NCI-H2171 treated with DMSO at 0.1 percent for 48 hours (cell line): ENCODE measurements at regions not wholly inside any gene's neighbourhood (a gene's known extent, or its start where the extent isn't known, plus 50 kb on each side); places are given as distances from the start of the nearest gene placed in this dataset.

Source experiments
- DNase-seq: peaks from one replicate; lab custom pipeline; 2025; lab: John Stamatoyannopoulos, UW

DNA sequence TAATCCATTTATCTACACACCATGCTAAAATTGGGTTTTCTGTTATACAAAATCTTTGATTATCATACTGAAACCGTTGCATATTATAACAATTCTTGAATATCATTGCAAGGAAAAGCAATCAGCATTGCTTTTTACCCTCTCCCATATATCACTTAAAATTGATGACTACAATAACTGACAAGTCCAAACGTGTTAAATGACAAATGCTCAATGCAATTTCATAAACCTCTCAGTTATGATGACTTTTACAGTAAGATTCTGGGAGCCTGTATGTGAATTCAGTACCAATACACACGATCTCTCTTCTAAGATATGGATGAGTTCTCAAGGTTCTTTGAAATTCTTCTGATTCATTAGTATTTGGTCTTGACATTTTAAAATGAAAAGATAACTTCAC lies 368.5 kb upstream of the TRIB2 start:
- DNase-seq, result no peak

DNA sequence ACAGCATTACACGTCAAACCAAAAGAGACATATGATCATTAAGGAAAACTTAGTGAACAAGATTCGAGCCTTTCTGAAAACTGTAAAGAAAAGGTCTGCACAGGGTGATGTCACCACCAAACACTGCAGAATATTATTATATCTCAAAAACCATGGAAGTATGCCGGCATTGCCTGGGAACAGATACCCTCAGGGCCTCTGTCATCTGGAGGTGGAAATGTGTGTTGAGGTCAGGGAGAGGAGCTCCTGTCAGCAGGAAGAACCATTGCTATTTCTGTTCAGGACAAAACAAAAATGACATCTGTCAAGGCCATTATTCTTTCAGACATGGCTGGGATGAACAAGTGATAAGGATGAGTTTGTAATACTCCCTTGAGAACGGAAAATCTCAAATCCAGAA lies 365.9 kb upstream of the TRIB2 start:
- no peak for DNase-seq

DNA sequence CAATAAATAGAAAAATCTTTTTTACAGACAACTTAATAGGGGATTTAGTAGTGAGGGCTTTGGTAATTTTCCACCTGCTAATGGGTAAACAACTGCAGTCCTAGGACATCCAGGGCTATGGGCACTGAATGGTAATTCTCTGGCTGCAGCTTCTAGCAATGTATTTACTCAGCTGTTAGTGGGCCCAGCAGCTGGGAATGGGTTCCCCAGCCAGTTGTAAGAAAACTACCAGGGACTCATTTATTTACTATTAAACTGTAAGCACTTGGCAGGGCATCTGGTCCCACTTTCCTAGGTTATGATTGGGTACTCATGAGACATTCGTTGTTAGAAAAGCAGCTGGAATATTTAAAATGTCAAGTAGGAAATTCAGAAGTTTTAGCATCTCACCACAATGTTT lies 363.8 kb upstream of the TRIB2 start:
- peak; percentile 40 for DNase-seq

DNA sequence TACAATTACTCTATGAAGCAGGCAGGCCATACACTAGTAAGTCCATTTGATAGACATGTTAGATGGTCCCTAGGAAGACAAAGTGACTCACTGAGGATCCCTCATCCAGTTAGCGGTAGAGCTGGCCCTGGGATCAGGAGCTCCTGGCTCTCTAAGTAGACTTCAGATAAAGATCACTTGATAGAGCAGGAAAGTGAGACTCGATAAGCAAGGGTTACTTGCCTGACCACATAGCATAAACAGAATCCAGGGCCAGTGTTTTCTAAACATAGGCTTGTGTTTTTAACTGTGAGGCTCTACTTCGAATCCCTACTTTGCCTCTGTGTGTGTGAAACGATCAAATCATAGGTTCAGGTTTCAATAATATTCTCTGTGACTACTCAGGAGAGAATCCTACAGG lies 355.2 kb upstream of the TRIB2 start:
- DNase-seq, result no peak

DNA sequence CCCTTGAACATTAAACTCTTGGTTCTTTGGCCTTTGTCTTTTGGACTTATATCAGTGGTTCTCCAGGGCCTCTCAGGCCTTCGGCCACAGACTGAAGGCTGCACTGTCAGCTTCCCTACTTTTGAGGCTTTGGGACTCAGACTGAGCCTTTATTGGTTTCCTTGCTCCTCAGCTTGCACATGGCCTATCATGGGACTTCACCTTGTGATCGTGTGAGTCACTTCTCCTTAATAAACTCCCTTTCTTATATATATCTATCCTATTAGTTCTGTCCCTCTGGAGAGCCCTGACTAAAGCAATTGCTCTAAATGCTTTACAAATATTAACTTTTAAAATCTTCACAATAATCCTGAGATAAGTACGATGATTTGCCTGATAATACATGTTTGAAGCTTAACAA lies 353.6 kb upstream of the TRIB2 start:
- no peak for DNase-seq

DNA sequence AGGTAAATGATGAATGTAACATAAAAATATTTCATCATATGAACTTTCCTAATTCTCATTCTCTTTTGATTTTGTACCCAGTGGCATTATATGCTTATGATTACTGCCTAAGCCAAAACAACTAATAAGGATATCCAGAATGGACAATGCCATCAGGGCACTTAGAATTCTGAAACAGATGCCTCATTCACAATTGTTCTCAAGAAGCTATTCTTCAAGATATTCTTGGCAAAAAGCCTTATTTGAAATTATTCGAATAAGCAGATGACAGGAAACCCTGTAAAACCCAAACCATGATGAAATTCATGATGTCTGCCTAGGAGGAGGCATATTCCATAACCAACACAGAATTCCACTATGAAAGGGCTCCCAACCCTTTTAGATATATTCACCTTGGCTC lies 353.2 kb upstream of the TRIB2 start:
- DNase-seq, result no peak

DNA sequence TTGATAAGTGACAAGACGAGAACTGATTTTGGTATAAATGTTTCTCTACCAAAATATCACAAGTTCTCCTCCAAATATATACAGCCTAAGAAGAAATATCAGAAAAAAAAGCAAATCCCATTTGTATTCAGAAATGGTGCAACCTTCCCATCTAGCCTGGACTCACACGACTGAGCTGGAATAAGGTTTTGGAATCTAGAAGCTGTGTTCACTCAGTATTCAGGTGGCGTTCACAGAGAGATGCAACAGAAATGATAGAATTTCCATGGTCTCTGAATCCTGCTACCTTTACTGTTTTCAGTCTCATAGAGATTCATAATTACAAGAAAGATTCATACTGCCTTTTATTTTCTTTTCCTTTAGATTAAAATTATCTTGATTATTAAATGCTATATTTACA lies 347.2 kb upstream of the TRIB2 start:
- no peak for DNase-seq

DNA sequence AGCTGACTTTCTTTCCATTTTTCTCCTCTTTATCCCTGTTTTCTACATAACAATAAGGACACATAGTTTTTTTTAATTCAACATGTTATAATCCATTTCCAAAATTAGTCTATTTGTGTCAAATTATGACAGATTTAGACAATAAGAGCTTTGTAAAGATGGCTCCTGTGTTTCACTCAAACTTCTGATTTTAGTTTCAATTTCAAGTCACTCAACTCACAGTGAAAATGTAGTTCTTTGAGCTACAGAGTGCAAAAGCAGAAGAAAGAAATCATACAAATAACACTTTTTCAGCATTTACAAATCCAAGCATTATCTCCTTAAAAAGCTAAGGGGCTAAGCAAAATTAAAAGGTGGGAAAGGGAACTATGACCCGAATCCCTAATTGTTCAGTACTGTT lies 340.7 kb upstream of the TRIB2 start:
- no peak for DNase-seq

DNA sequence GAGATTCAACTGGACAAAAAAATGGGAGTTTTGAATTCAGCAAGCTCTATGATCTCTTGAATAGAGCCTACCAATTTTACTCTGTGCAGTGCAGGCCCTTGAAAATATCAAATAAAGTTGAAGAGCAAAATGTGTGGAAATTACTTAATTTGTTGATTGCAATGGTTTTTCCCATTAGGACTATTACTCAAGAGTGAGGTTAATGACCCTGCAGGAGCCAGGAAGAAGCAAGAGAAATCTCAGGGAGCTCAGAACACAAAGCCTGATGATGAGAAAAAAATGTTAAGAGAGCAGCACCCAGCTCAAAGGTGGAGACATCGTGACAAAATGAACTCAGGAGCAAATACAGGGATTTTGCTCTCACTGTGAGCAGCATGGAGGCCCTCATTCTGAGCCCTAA lies 337.6 kb upstream of the TRIB2 start:
- DNase-seq, result no peak

DNA sequence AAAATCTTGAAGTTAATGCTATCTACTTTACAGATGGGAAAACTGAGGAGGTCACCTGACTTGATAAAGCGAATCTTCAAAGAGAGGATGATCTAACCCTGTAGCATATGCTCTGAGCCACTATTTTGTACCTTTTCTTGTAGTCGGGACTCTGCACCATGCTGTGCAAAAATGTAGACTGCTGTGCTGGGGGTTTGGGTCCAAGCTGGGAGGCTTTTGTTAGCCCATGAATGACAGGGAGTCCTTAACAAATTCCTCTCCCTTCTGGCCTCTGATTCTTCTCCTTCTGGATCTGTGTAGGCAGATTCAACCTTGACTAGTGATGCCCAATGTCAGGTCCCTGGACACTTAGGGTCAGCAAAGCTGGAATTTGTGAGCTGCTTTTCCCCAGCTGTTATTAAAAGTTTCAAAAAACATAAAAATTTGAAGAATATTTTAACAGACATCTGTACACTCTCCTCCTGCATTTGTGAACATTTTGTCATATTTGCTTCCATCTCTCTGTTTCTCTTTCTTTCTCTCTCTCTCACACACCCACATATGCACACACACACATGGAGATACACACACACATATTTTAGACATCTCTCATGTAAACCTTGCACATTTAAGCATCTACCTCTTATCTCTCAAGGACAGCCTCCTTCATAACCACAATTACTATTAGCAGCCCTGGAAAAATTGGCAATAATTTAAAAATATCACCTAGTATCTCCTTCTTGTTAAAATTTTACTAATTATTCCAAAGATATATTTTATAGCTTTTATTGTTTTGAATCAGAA lies 335.0 kb upstream of the TRIB2 start:
- DNase-seq, result no peak

DNA sequence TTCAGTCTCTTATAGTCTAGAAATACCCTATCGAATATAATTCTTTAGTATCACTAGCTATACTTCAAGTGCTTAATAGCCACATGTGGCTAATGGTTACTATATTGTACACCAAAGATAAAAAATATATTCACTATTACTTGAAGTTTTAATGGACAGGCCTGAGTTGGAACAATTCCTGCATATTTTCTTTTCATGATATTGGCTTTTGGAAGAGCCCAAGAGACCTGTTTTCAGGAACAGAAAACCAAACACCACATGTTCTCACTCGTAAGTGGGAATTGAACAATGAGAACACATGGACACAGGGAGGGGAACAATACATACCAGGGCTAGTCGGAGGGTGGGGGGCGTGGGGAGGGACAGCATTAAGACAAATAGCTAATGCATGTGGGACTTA lies 334.4 kb upstream of the TRIB2 start:
- DNase-seq, result no peak

DNA sequence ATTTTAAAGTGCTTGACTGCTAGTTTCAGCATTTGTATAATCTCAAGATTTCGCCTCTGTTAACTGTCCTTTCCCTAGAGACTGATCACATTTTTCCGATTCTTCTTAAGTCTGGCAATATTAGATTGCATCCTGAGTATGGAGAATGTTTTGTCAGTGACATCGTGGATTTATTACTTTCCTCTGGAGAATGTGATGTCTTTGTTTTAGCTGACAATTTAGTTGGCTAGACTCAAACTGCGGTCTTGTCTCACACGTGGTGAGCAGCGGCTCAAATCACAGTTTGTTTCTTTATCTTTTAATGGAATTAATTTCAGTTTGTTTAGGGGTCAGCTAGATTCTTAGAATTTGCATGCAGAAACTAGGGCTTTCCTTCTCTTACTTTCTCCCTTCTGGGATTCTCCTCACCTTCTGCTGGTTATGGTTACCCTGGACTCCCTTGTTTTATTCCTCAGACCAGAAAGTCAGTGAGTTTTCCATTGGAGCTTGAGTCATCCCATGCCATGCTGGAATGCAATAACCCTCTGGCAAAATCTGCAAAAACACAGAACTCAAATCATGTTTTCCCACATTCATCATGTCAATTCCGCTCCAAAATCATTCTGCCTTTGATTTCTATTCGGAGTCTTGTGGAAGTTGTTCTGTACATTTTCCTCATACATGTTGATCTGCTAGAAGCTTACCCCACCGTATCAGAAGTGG lies 327.2 kb upstream of the TRIB2 start:
- no peak for DNase-seq

DNA sequence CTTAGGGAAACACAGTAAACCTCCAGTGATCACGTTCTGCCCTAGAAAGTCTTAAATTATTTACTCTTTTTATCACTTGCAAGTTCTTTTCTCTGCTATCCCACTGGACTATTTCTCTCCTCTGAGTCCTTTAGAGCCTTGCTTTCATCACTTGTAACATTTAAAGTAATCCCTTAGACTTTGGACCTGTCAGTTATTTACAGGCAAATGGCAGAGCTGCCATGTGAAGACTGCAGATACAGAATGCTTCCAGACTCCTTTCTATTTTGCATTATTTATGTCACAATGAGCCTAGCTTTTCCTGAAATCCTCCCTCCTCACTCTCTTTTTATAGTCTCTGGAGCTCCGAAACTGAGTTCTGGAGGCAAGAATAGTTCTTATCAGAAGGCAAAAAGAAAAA lies 325.6 kb upstream of the TRIB2 start:
- DNase-seq, result no peak

DNA sequence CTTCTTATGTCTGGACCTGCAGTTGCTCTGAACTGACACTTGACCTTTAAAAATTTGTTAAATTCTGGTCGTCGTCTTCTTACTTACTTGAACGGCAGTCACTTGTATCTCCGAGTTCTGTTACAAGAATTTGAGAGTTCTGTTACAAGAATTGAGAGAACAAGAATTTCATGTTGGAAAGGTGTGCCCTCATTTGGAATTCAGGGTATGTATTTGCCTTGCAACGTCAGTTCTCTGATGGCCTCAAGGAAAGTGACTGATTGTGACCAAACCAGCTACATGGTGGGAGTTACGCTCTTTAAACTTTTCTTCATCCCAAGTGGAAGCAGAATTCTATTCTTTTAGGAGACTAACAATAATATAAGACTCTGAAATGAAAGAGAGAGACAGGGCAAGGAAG lies 320.0 kb upstream of the TRIB2 start:
- no peak for DNase-seq

DNA sequence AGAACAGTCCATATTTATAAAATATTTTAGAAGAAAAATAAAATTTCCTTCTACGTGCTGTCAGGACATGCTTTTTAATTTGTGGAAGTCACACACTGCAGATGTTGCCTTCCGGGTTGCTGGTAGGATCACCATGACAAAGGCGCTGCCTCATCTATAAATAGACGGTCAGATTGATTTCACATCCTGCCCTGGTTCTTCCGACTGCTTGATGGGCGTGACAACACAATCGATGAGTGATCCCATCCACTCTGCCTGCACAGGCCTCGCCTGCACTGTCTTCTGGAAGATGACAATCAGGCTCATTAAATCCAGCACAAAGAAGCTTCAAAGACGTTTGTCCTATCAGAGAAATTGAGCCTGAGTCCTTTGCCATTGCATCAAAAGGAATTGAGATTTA lies 318.9 kb upstream of the TRIB2 start:
- DNase-seq, result peak; percentile 78

DNA sequence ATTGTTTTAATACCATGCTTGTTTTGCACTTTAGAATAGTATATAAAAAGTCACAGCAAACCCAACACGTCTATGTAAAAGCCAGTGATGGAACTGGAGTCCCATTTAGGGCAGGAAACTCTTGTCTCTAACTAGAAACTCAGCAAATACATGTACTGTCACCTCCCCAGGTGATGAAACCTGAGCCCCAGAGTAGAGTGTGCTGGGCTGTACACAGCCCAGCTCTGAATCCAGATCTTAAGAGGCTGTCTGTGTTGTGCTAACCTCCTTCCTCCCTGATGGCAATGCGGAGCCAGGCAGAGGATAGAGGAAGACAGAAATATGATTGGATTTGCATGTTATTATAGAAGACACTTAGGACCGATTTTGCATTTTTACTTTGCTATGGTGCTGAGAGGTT lies 317.5 kb upstream of the TRIB2 start:
- DNase-seq, result peak; percentile 79

DNA sequence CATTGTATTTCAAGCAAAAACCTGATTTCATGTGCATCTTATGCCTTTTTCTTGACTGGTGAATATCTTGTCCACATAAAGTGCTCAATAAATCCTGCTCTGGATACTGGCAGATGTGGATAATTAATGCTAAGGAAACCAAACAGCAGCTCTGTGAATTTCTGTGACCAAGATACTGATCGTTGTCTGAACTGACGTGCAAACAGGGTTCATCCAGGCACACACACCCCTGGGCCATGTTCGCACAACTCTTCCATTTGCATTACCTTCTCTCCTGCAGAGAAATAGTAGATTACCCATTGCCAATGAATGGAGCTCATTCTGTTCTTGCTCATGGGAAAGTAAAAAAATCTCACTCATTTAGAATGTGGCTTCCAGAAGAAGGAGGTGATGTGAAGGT lies 316.2 kb upstream of the TRIB2 start:
- no peak for DNase-seq

DNA sequence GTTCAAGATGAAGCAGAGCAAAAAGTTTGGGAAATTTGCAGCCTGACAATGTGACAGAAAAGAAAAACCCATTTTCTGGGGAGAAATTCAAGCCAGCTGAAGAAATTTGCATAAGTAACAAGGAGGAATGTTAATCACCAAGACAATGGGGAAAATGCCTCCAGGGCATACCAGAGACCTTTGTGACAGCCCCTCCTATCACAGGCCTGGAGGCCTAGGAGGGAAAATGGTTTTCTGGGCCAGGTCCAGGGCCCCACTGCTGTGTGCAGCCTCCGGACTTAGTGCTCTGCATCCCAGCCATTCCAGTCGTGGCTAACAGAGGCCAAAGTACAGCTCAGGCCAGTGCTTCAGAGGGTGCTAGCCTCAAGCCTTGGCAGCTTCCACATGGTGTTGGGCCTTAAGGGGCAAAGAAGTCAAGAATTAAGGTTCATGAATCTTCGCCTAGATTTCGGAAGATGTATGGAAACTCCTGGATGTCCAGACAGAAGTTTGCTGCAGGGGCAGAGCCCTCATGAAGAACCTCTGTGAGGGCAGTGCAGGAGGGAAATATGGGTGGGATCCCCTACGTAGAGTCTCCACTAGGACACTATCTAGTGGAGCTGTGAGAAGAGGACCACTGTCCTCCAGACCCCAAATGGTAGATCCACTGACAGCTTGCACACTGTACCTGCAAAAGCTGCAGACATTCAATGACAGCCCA lies 314.1 kb upstream of the TRIB2 start:
- DNase-seq, result no peak

DNA sequence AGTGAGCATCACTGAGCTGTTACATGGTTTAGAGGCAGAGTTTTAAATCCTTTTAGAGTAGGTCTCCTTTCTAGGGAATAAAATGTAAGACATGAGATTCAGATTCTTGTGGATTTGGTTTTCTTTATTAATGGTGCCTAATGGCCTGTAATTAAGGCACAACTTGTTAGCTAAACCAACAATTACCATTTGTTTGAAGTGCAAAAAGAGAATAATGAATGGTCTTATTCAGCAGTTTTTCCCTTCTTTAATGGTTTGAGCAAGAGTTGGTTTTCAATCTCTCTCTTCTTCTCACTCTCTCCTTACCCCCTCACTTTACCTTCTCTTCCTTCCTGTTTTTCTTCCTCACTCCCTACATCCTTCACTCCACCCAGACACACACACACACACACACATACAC lies 312.2 kb upstream of the TRIB2 start:
- DNase-seq, result no peak

DNA sequence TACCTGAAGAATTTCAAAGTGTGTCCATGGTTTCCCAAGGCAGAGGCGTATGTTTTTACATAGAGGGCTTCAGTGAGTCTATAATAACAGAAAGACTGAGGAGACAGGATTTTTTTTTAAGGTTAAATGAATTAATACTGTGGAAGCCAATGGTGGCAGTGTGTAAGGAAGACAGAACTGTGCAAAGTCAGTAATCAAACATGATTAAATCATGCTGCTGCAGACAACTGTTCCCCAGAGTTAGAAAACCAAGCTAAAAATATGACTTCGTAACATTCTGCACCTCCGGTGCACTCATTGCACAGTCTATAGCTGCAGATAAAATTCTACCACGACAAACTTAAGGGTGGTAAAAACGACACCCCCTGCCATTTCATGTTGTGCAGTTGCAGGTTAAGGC lies 309.6 kb upstream of the TRIB2 start:
- DNase-seq, result no peak

DNA sequence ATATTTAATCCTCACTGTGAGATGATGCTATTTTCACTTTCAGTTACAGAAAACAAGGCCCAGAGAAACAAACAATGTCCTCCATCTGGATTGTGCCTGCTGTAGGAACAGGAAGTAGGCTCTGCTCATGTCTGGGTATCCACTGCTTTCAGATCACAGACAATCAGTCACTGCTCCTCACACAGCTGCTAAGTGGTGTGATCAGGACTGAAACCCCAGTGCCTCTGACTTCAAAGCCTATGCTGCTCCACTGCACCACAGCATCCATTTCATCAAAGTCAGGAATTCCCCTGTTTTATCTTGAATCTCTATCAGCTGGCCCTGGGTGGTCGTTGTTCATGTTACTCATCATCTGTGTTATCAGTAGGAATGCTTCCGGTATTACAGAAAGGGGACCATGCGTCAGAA lies 303.8 kb upstream of the TRIB2 start:
- DNase-seq, result no peak

DNA sequence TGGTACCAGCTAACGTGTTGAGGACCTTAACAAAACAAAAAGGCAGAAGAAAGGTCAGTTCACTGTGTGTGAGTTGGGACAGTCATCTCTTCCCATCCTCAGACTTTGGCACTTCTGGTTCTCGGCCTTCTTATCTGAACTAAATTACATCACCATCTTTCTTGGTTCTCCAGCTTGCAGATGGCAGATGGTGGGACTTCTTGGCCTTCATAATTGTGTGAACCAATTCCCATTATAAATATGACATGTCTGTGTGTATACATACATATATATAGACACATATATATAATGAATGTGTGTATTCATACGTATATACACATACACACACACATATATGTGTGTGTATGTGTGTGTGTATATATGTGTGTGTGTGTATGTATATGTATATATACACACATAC lies 301.2 kb upstream of the TRIB2 start:
- DNase-seq, result no peak

DNA sequence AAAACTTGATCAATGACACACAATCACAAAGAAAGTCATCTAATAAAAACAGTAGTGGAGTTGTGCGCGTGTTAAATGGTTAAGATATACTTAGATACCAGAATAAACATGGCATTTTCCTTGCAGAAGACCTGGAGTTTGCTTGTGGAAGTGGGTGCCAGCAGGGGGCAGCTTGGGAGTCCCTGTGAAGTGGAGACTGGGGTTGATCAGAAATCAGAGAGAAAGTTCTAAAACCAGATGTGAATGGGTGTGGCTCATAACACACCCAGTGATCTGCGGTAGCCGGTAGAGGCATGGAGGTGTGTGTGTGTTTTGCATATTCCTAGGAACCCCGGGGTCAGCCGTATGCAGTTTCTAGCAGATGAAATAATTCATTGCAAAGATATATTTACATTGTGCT lies 300.1 kb upstream of the TRIB2 start:
- no peak for DNase-seq
